HepG2 (cell line): ENCODE measurements at regions not wholly inside any gene's neighbourhood (a gene's known extent, or its start where the extent isn't known, plus 50 kb on each side); places are given as distances from the start of the nearest gene placed in this dataset.

ENCODE experiments used
- ATAC-seq: fragments of 200-7000 bp; cut with Tn5 transposase; 3 replicates; pipeline ENCODE4 v1.9.1; 2020; ENCODE audit warnings: mild to moderate bottlenecking, moderate library complexity
- BruUV-seq: library from RNA; stranded (reverse); fragments of 400-500 nt; replicated peaks from 2 replicates; lab custom pipeline; 2021; lab: Mats Ljungman, UMichigan
- CTCF ChIA-PET: fragments of 300-600 bp; formaldehyde crosslinking; extraction: SDS; loops from one replicate; lab custom pipeline; 2021; ENCODE audit warnings: low total read pairs, inconsistent platforms, low intra/inter-chr PET ratio; lab: Yijun Ruan, JAX
- POLR2A ChIA-PET: fragments of 350-600 bp; sonication (Branson Sonifier 250); formaldehyde crosslinking; loops from one replicate; lab custom pipeline; 2020; ENCODE audit warnings: antibody characterized with exemption, inconsistent platforms; lab: Yijun Ruan, JAX
- DNase-seq: peaks from one replicate; pipeline ENCODE4 v3.0.0-alpha.2; 2015; ENCODE audit warnings: low spot score
- FAIRE-seq: peaks from 3 replicates; lab custom pipeline; 2011; peaks lifted over from hg19 to GRCh38; lab: Jason Lieb, UNC
- H2AFZ ChIP-seq: one replicate; pipeline ENCODE4 v1.6.1; 2011; ENCODE audit warnings: low read length, inconsistent platforms
- H3K27ac ChIP-seq: fragments of 300-600 bp; 3 replicates; pipeline ENCODE4 v1.8.0; 2011; ENCODE audit warnings: mixed run types, mild to moderate bottlenecking, mixed read lengths, low read length, inconsistent platforms; ENCODE audit not compliant: insufficient read depth; ENCODE audit errors: extremely low read length
- H3K27me3 ChIP-seq, 2 experiments: fragments of 200-600 bp in 1 of 2; 2 replicates in 1 of 2; 3 replicates in 1 of 2; pipeline versions ENCODE4 v1.6.0 to v1.8.0; 2011; ENCODE audit warnings: low read length in 2 of 2, mild to moderate bottlenecking in 2 of 2, moderate library complexity in 2 of 2, inconsistent platforms in 1 of 2; ENCODE audit not compliant: insufficient read depth in 2 of 2, control insufficient read depth in 1 of 2
- H3K36me3 ChIP-seq, 2 experiments: fragments of 200-600 bp in 1 of 2; replicated peaks in 1 of 2; 2 replicates in 1 of 2; 3 replicates in 1 of 2; pipeline versions ENCODE4 v1.5.1 to v1.8.0; 2011; ENCODE audit warnings: low read length in 2 of 2, inconsistent platforms in 1 of 2; ENCODE audit not compliant: insufficient read depth in 2 of 2, control insufficient read depth in 1 of 2
- H3K4me1 ChIP-seq: 2 replicates; pipeline ENCODE4 v1.5.1; 2012; ENCODE audit warnings: low read length, inconsistent platforms; ENCODE audit not compliant: insufficient read depth
- H3K4me2 ChIP-seq: 2 replicates; pipeline ENCODE4 v1.6.0; 2011; ENCODE audit warnings: low read depth, low read length, inconsistent platforms
- H3K4me3 ChIP-seq, 3 experiments: fragments of 200-600 bp in 1 of 3; sonication (generic), shearing (Covaris generic) in 1 of 3; replicated peaks in 1 of 3; 2 replicates each; pipeline ENCODE4 v1.5.1; 2011 to 2016; ENCODE audit warnings: low read length in 3 of 3, inconsistent platforms in 2 of 3, low read depth in 2 of 3, mild to moderate bottlenecking in 2 of 3, control low read depth in 1 of 3, mixed read lengths in 1 of 3; ENCODE audit not compliant: insufficient read depth in 1 of 3
- H3K79me2 ChIP-seq: one replicate; pipeline ENCODE4 v1.6.1; 2011; ENCODE audit warnings: low read length, inconsistent platforms; ENCODE audit not compliant: insufficient read depth
- H3K9ac ChIP-seq: 2 replicates; pipeline ENCODE4 v1.6.0; 2011; ENCODE audit warnings: mild to moderate bottlenecking, low read depth, low read length, inconsistent platforms; ENCODE audit not compliant: insufficient read depth
- H3K9me3 ChIP-seq: 2 replicates; pipeline ENCODE4 v1.5.1; 2012; ENCODE audit warnings: mild to moderate bottlenecking, low read length
- H4K20me1 ChIP-seq: 2 replicates; pipeline ENCODE4 v1.6.0; 2011; ENCODE audit warnings: inconsistent platforms, mild to moderate bottlenecking, low read length, moderate library complexity; ENCODE audit not compliant: insufficient read depth
- CC2D1A ChIP-seq: sonication (generic); formaldehyde crosslinking; IDR thresholded peaks from 2 replicates; pipeline ENCODE4 v1.8.1; 2023; ENCODE audit warnings: mild to moderate bottlenecking, missing genetic modification reagents
- CTCF ChIP-seq: sonication (generic); formaldehyde crosslinking; IDR thresholded peaks from 2 replicates; pipeline ENCODE4 v1.5.0; 2020; ENCODE audit warnings: mild to moderate bottlenecking, missing genetic modification reagents, moderate library complexity
- E2F2 ChIP-seq: sonication (generic); formaldehyde crosslinking; IDR thresholded peaks from 2 replicates; pipeline ENCODE4 v1.4.0; 2020; ENCODE audit warnings: missing genetic modification reagents, borderline replicate concordance
- NFYB ChIP-seq: sonication (generic); formaldehyde crosslinking; IDR thresholded peaks from 2 replicates; pipeline ENCODE4 v1.4.0; 2020; ENCODE audit warnings: missing genetic modification reagents
- NPAS2 ChIP-seq: sonication (generic); formaldehyde crosslinking; IDR thresholded peaks from 2 replicates; pipeline ENCODE4 v1.8.0; 2022; ENCODE audit warnings: mild to moderate bottlenecking, missing genetic modification reagents, borderline replicate concordance
- PHF8 ChIP-seq: sonication (generic); formaldehyde crosslinking; IDR thresholded peaks from 2 replicates; pipeline ENCODE4 v1.5.0; 2020; ENCODE audit warnings: missing genetic modification reagents
- RAD21 ChIP-seq: fragments of 450-650 bp; formaldehyde crosslinking; IDR thresholded peaks from 2 replicates; pipeline ENCODE4 v1.5.0; 2020; ENCODE audit warnings: mild to moderate bottlenecking
- STAG1 ChIP-seq: sonication (generic); formaldehyde crosslinking; IDR thresholded peaks from 2 replicates; pipeline ENCODE4 v1.4.0; 2020; ENCODE audit warnings: missing genetic modification reagents
- TFDP2 ChIP-seq: sonication (generic); formaldehyde crosslinking; IDR thresholded peaks from 2 replicates; pipeline ENCODE4 v1.4.0; 2020; ENCODE audit warnings: missing genetic modification reagents
- ZEB1 ChIP-seq: IDR thresholded peaks from 2 replicates; pipeline ENCODE4 v1.6.1; 2012; ENCODE audit warnings: mild to moderate bottlenecking, low read depth, inconsistent platforms; ENCODE audit not compliant: insufficient replicate concordance
- ZKSCAN8 ChIP-seq: IDR thresholded peaks from 2 replicates; pipeline ENCODE4 v1.6.1; 2016; ENCODE audit warnings: borderline replicate concordance, missing genetic modification reagents, missing compliant biosample characterization
- ZNF44 ChIP-seq: sonication (generic); formaldehyde crosslinking; IDR thresholded peaks from 2 replicates; pipeline ENCODE4 v1.5.1; 2020; ENCODE audit warnings: mild to moderate bottlenecking, missing genetic modification reagents
- WGBS: methylation state at CpG from one replicate; pipeline ENCODE4 v1.1.6; 2017; ENCODE audit warnings: low lambda C conversion rate; 5-methylcytosine and 5-hydroxymethylcytosine counted together
- in situ Hi-C: cut with HindIII; loops from 2 replicates; pipeline ENCODE4 v1.10.0; 2017; ENCODE audit warnings: low pct_unique_long_range_greater_than_20kb; ENCODE audit not compliant: extremely low pct_ligation_motif_present
- intact Hi-C: fragments of 100-400 bp; cut with micrococcal nuclease; formaldehyde crosslinking; loops from one replicate; pipeline ENCODE4 v1.10.0; 2022; ENCODE audit not compliant: unreplicated experiment

- no peak overlapping the region for H3K4me2 ChIP-seq
- no peaks in the 10 kb centered on the region for H4K20me1 ChIP-seq
- H3K9ac ChIP-seq = no peak overlapping the region
- intact Hi-C loops (loop anchor here (1.0 to 10.0 kb wide), 3 partner anchors 43 to 370 kb away; no protein-coding TSS in a partner anchor), in situ Hi-C loops (no loop called here)
- peaks cover 8% of the 10 kb centered on the region for H3K9me3 ChIP-seq
- DNase-seq (no peak), ATAC-seq (peak; percentile 46; the same call in 1 of the 3 replicates), FAIRE-seq (no peak)
- H3K27ac ChIP-seq = no peak overlapping the region
- no peak overlapping the region for H2AFZ ChIP-seq
- no peaks in the 10 kb centered on the region for H3K27me3 ChIP-seq
- H3K4me1 ChIP-seq = no peaks in the 10 kb centered on the region
- WGBS = 7% methylated on average over 1 of the region's 1 CpG
- TF ChIP-seq CTCF (CRISPR knock-in tag) (peak; percentile 20; the same call in 1 of the 2 replicates), STAG1 (CRISPR knock-in tag) (peak; percentile 76), ZEB1 (no peak), NPAS2 (no peak), RAD21 (CRISPR knock-in tag) (0 out of 2 replicates have a peak, but pooled peaks have one; percentile 14)
- CTCF ChIA-PET = no interaction called here
- POLR2A ChIA-PET = no interaction called here
- H3K36me3 ChIP-seq = no peaks in the 10 kb centered on the region
- no TSS peak for BruUV-seq
- no peak overlapping the region for H3K4me3 ChIP-seq
- no peaks in the 10 kb centered on the region for H3K79me2 ChIP-seq
These were observed 355.4 kb downstream of the MAN2A1 start for GRCh38 chr5:110045158-110045557.

- no peak for TF ChIP-seq TFDP2 (CRISPR knock-in tag)
- TF ChIP-seq PHF8 (CRISPR knock-in tag) = no peak
- no peak for TF ChIP-seq E2F2 (CRISPR knock-in tag)
- no peak for TF ChIP-seq NFYB (CRISPR knock-in tag)
- no peak for TF ChIP-seq CC2D1A (CRISPR knock-in tag)
- TF ChIP-seq ZKSCAN8 (CRISPR knock-in tag) = no peak
- TF ChIP-seq ZNF44 (CRISPR knock-in tag) = no peak
- intact Hi-C loops (loop anchor here (10.0 kb wide), 2 partner anchors 286 to 366 kb away; no protein-coding TSS in a partner anchor), in situ Hi-C loops (no loop called here)
- DNase-seq (no peak), ATAC-seq (no peak), FAIRE-seq (no peak)
- Histone ChIP-seq H3K36me3 (no peaks in the 10 kb centered on the region), H3K27ac (no peak overlapping the region), H4K20me1 (no peaks in the 10 kb centered on the region), H3K9ac (no peak overlapping the region), H3K4me3 (no peak overlapping the region), H3K79me2 (no peaks in the 10 kb centered on the region), H3K9me3 (no peaks in the 10 kb centered on the region), H3K27me3 (no peaks in the 10 kb centered on the region), H3K4me1 (no peaks in the 10 kb centered on the region), H2AFZ (no peak overlapping the region), H3K4me2 (no peak overlapping the region)
- CTCF ChIA-PET = no interaction called here
- POLR2A ChIA-PET = no interaction called here
- no TSS peak for BruUV-seq
- WGBS = 50% methylated on average over 2 of the region's 2 CpGs
These were observed 358.8 kb downstream of the MAN2A1 start for GRCh38 chr5:110048491-110048890.
